Neuronal stem cell (in vitro differentiated cells): ENCODE measurements at regions not wholly inside any gene's neighbourhood (a gene's known extent, or its start where the extent isn't known, plus 50 kb on each side); places are given as distances from the start of the nearest gene placed in this dataset.
A peak's percentile ranks its signal among the peaks of the same experiment; 100 is the strongest.

ENCODE experiments used
- DNase-seq: peaks from one replicate; pipeline ENCODE4 v3.0.0-alpha.2; 2013; ENCODE audit warnings: low spot score
- H2AFZ ChIP-seq: one replicate; pipeline ENCODE4 v1.6.1; 2013; ENCODE audit warnings: mild to moderate bottlenecking, low read length, inconsistent platforms
- H2AK5ac ChIP-seq: 2 replicates; pipeline ENCODE4 v1.6.1; 2013; ENCODE audit warnings: low read depth, mild to moderate bottlenecking, inconsistent platforms, low read length, moderate library complexity, mixed read lengths
- H2BK120ac ChIP-seq: 2 replicates; pipeline ENCODE4 v1.6.1; 2013; ENCODE audit warnings: low read depth, mild to moderate bottlenecking, inconsistent platforms, low read length, moderate library complexity, mixed read lengths
- H2BK12ac ChIP-seq: one replicate; pipeline ENCODE4 v1.6.1; 2013; ENCODE audit warnings: low read length, inconsistent platforms
- H2BK15ac ChIP-seq: 2 replicates; pipeline ENCODE4 v1.6.1; 2013; ENCODE audit warnings: mild to moderate bottlenecking, low read length, inconsistent platforms, mixed read lengths
- H2BK5ac ChIP-seq: one replicate; pipeline ENCODE4 v1.6.1; 2013; ENCODE audit warnings: inconsistent platforms, mild to moderate bottlenecking, low read length, moderate library complexity
- H3K14ac ChIP-seq: one replicate; pipeline ENCODE4 v1.6.1; 2013; ENCODE audit warnings: low read length, inconsistent platforms
- H3K18ac ChIP-seq: 2 replicates; pipeline ENCODE4 v1.6.1; 2013; ENCODE audit warnings: low read length, inconsistent platforms
- H3K23ac ChIP-seq: 2 replicates; pipeline ENCODE4 v1.6.1; 2013; ENCODE audit warnings: low read depth, mild to moderate bottlenecking, mixed read lengths, low read length, inconsistent platforms; ENCODE audit not compliant: poor library complexity
- H3K27ac ChIP-seq: replicated peaks from 3 replicates; pipeline ENCODE4 v1.5.1; 2013; ENCODE audit warnings: low read length, inconsistent platforms
- H3K27me3 ChIP-seq, 3 experiments: 2 replicates each; pipeline ENCODE4 v1.6.1; 2013; ENCODE audit warnings: low read length in 3 of 3, mild to moderate bottlenecking in 2 of 3, inconsistent platforms in 1 of 3, low read depth in 1 of 3, mixed read lengths in 1 of 3, moderate library complexity in 1 of 3; ENCODE audit not compliant: control insufficient read depth in 3 of 3, insufficient read depth in 3 of 3
- H3K36me3 ChIP-seq, 2 donors: replicated peaks in 1 of 2; 2 replicates each; pipeline ENCODE4 v1.6.1; 2013; ENCODE audit warnings: low read length in 2 of 2; ENCODE audit not compliant: control insufficient read depth in 2 of 2, insufficient read depth in 2 of 2
- H3K4ac ChIP-seq: 2 replicates; pipeline ENCODE4 v1.6.1; 2013; ENCODE audit warnings: inconsistent platforms, mild to moderate bottlenecking, low read length, moderate library complexity
- H3K4me1 ChIP-seq, 2 donors: 1 replicate in 1 of 2; 2 replicates in 1 of 2; pipeline ENCODE4 v1.6.1; 2013; ENCODE audit warnings: low read length in 2 of 2, low read depth in 1 of 2; ENCODE audit not compliant: control insufficient read depth in 2 of 2, insufficient read depth in 1 of 2
- H3K4me2 ChIP-seq: one replicate; pipeline ENCODE4 v1.6.1; 2013; ENCODE audit warnings: mild to moderate bottlenecking, low read length, inconsistent platforms; ENCODE audit not compliant: insufficient read depth, poor library complexity, severe bottlenecking
- H3K4me3 ChIP-seq, 2 donors: 2 replicates each; pipeline ENCODE4 v1.5.1; 2013; ENCODE audit warnings: low read length in 2 of 2, mild to moderate bottlenecking in 2 of 2, inconsistent platforms in 1 of 2, moderate library complexity in 1 of 2
- H3K79me1 ChIP-seq: one replicate; pipeline ENCODE4 v1.6.1; 2013; ENCODE audit warnings: low read depth, mild to moderate bottlenecking, inconsistent platforms, low read length, moderate library complexity
- H3K9ac ChIP-seq: one replicate; pipeline ENCODE4 v1.6.1; 2013; ENCODE audit warnings: mild to moderate bottlenecking, low read depth, low read length, inconsistent platforms; ENCODE audit not compliant: poor library complexity
- H3K9me3 ChIP-seq, 2 donors: replicated peaks in 1 of 2; 2 replicates each; pipeline versions ENCODE3 to v1.6.1; 2013; ENCODE audit warnings: low read length in 2 of 2, mild to moderate bottlenecking in 2 of 2, inconsistent platforms in 1 of 2, low read depth in 1 of 2, mixed read lengths in 1 of 2, moderate library complexity in 1 of 2; ENCODE audit not compliant: control insufficient read depth in 2 of 2, insufficient read depth in 1 of 2
- H4K8ac ChIP-seq: one replicate; pipeline ENCODE4 v1.6.1; 2013; ENCODE audit warnings: low read depth, mild to moderate bottlenecking, inconsistent platforms, low read length, moderate library complexity
- H4K91ac ChIP-seq: one replicate; pipeline ENCODE4 v1.6.1; 2013; ENCODE audit warnings: low read length, low read depth, mild to moderate bottlenecking, inconsistent platforms; ENCODE audit not compliant: poor library complexity
- WGBS, 2 donors: extraction: QIAGEN DNeasy Blood & Tissue Kit; methylation state at CpG; one replicate each; pipeline ENCODE4 v1.1.7; 2013; ENCODE audit warnings: missing lambda C conversion rate in 2 of 2, mixed read lengths in 1 of 2; ENCODE audit not compliant: insufficient read length in 2 of 2, insufficient replicate concordance in 1 of 2; ENCODE audit errors: extremely low coverage in 2 of 2; 5-methylcytosine and 5-hydroxymethylcytosine counted together

- 100% methylated on average over 1 of the region's 3 CpGs for WGBS, 2 donors
- no peak for DNase-seq
These were observed 139.7 kb upstream of the ETV3 start for GRCh38 chr1:157277913-157278312.

GRCh38 chr1:157277281-157277680 is 139.1 kb upstream of the ETV3 start:
- no peak overlapping the region for H4K91ac ChIP-seq
- no peaks in the 10 kb centered on the region for H3K79me1 ChIP-seq
- no peak overlapping the region for H2BK12ac ChIP-seq
- no peak overlapping the region for H3K4me3 ChIP-seq
- no peak overlapping the region for H2BK5ac ChIP-seq
- WGBS, 2 donors, result no CpG with 5 or more reads among the region's 10 CpGs
- no peak overlapping the region for H2AK5ac ChIP-seq
- no peak overlapping the region for H2AFZ ChIP-seq
- no peak overlapping the region for H3K9ac ChIP-seq
- no peak for DNase-seq
- no peaks in the 10 kb centered on the region for H3K9me3 ChIP-seq
- H3K4ac ChIP-seq, result no peak overlapping the region
- H3K4me1 ChIP-seq, result peaks cover 0 to 9% of the 10 kb centered on the region in 2 donors
- H2BK120ac ChIP-seq, result no peak overlapping the region
- H3K27ac ChIP-seq, result no peak overlapping the region
- no peaks in the 10 kb centered on the region for H3K36me3 ChIP-seq
- no peak overlapping the region for H3K23ac ChIP-seq
- H3K4me2 ChIP-seq, result no peak overlapping the region
- no peak overlapping the region for H2BK15ac ChIP-seq
- no peak overlapping the region for H4K8ac ChIP-seq
- peaks cover 0 to 3% (median 0%) of the 10 kb centered on the region in 3 experiments for H3K27me3 ChIP-seq
- H3K14ac ChIP-seq, result no peak overlapping the region
- H3K18ac ChIP-seq, result peak overlapping the region; percentile 32

More at GRCh38 chr1:157277913-157278312, 139.7 kb upstream of the ETV3 start:
- H4K8ac ChIP-seq, result no peak overlapping the region
- H3K4me1 ChIP-seq, result peaks cover 0 to 9% of the 10 kb centered on the region in 2 donors
- no peak overlapping the region for H3K18ac ChIP-seq
- no peak overlapping the region for H2BK120ac ChIP-seq
- no peak overlapping the region for H4K91ac ChIP-seq
- no peaks in the 10 kb centered on the region for H3K79me1 ChIP-seq
- H3K36me3 ChIP-seq, result no peaks in the 10 kb centered on the region
- no peak overlapping the region for H3K4me2 ChIP-seq
- H3K9ac ChIP-seq, result no peak overlapping the region
- H3K14ac ChIP-seq, result no peak overlapping the region
- H2AFZ ChIP-seq, result no peak overlapping the region
- H2BK12ac ChIP-seq, result no peak overlapping the region
- H3K23ac ChIP-seq, result no peak overlapping the region
- no peak overlapping the region for H2AK5ac ChIP-seq
- peaks cover 0 to 3% (median 0%) of the 10 kb centered on the region in 3 experiments for H3K27me3 ChIP-seq
- H2BK15ac ChIP-seq, result no peak overlapping the region
- H2BK5ac ChIP-seq, result no peak overlapping the region
- no peak overlapping the region for H3K27ac ChIP-seq
- H3K9me3 ChIP-seq, result no peaks in the 10 kb centered on the region
- H3K4ac ChIP-seq, result no peak overlapping the region
- no peak overlapping the region for H3K4me3 ChIP-seq

GRCh38 chr1:157274698-157275534 is 136.7 kb upstream of the ETV3 start:
- no peaks in the 10 kb centered on the region for H3K9me3 ChIP-seq
- H2AFZ ChIP-seq, result no peak overlapping the region
- H2AK5ac ChIP-seq, result no peak overlapping the region
- H2BK5ac ChIP-seq, result no peak overlapping the region
- no peak overlapping the region for H3K9ac ChIP-seq
- no peak overlapping the region for H3K4ac ChIP-seq
- no peak overlapping the region for H4K8ac ChIP-seq
- no peaks in the 10 kb centered on the region for H3K36me3 ChIP-seq
- H3K18ac ChIP-seq, result no peak overlapping the region
- H2BK120ac ChIP-seq, result no peak overlapping the region
- H3K23ac ChIP-seq, result no peak overlapping the region
- WGBS, 2 donors, result 100% methylated on average over 1 of the region's 8 CpGs; no CpG with 5 or more reads in 1 of the 2 donors
- H3K14ac ChIP-seq, result no peak overlapping the region
- H4K91ac ChIP-seq, result no peak overlapping the region
- H3K27ac ChIP-seq, result no peak overlapping the region
- no peak overlapping the region for H3K4me3 ChIP-seq
- peaks cover 0 to 9% of the 10 kb centered on the region in 2 donors for H3K4me1 ChIP-seq
- no peak overlapping the region for H2BK15ac ChIP-seq
- no peak overlapping the region for H3K4me2 ChIP-seq
- H3K79me1 ChIP-seq, result no peaks in the 10 kb centered on the region
- no peak overlapping the region for H2BK12ac ChIP-seq
- peaks cover 0 to 2% (median 0%) of the 10 kb centered on the region in 3 experiments for H3K27me3 ChIP-seq
- no peak for DNase-seq

GRCh38 chr1:157272729-157273524 is 134.7 kb upstream of the ETV3 start:
- Histone ChIP-seq H3K4ac (no peak overlapping the region), H3K9me3 (no peaks in the 10 kb centered on the region), H3K79me1 (no peaks in the 10 kb centered on the region), H3K4me3 (no peak overlapping the region), H3K18ac (no peak overlapping the region), H3K36me3 (no peaks in the 10 kb centered on the region), H3K27ac (no peak overlapping the region), H3K9ac (no peak overlapping the region), H2AFZ (no peak overlapping the region), H4K8ac (no peak overlapping the region), H4K91ac (no peak overlapping the region), H3K4me1 (peaks cover 0 to 6% of the 10 kb centered on the region in 2 donors), H3K4me2 (no peak overlapping the region), H2BK12ac (no peak overlapping the region), H2BK120ac (no peak overlapping the region), H3K27me3 (no peaks in the 10 kb centered on the region), H2AK5ac (no peak overlapping the region), H2BK5ac (no peak overlapping the region), H3K14ac (no peak overlapping the region), H3K23ac (no peak overlapping the region), H2BK15ac (no peak overlapping the region)
- no peak for DNase-seq
- WGBS, 2 donors, result no CpG with 5 or more reads among the region's 6 CpGs
